ENCODE measurements at regions not wholly inside any gene's neighbourhood (a gene's known extent, or its start where the extent isn't known, plus 50 kb on each side); places are given as distances from the start of the nearest gene placed in this dataset.

DNA sequence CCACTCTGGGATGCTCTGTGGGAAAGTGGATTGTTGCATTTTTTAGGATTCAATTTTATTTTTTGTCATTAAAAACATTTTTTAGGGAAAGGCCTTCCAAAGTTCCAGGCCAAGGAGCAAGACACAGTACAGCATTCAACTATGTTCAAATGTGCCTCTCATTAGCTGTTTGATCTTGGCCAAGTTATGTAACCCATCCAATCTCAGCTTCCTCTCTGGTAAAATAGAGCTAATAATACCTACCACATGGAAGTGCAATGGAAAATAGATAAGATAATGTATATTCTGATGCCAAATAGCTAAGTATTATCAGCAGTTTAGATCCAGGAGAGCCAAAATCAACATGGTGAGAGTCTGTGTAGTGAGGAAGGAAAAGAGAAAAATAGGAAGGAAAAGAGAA, 220.3 kb upstream of the SESN3 start:
- H3K36me3 ChIP-seq (ENCODE audit: control insufficient read depth in 2 of 2, extremely low read depth in 1 of 2, insufficient read depth in 2 of 2, low read length in 2 of 2): no peaks in the 10 kb centered on the region
- H3K27me3 ChIP-seq (ENCODE audit: control insufficient read depth in 2 of 2, insufficient read depth in 2 of 2, low read length in 2 of 2): no peaks in the 10 kb centered on the region
- no peak overlapping the region for H2AFZ ChIP-seq (ENCODE audit: low read depth, low read length)
- no peak overlapping the region for H3K9ac ChIP-seq (replicated peaks; ENCODE audit: extremely low read depth, insufficient read depth, low read length)
- DNase-seq (ENCODE audit: low read depth, low spot score): no peak
- BruUV-seq (replicated peaks): no TSS peak
- peak overlapping the region; percentile 25 for H3K27ac ChIP-seq (ENCODE audit: insufficient read depth, low read depth, low read length)
- dilution Hi-C loops (cut with MboI; ENCODE audit: extremely low pct_ligation_motif_present, low sequenced_read_pairs): no loop called here
- no peak overlapping the region for H3K4me2 ChIP-seq (ENCODE audit: insufficient read depth, low read length)
- H3K9me3 ChIP-seq (replicated peaks; ENCODE audit: control insufficient read depth, insufficient read depth, low read length): no peaks in the 10 kb centered on the region
- no peak for FAIRE-seq
- intact Hi-C loops (cut with micrococcal nuclease): loop anchor here (5.0 kb wide), 1 partner anchor 209 kb away; no protein-coding TSS in a partner anchor
- no peaks in the 10 kb centered on the region for H3K9me1 ChIP-seq (replicated peaks; ENCODE audit: control insufficient read depth, extremely low read depth, insufficient read depth, low read length)
- H4K20me1 ChIP-seq (replicated peaks; ENCODE audit: control insufficient read depth, extremely low read depth, insufficient read depth, low read length): no peaks in the 10 kb centered on the region
- H3K4me1 ChIP-seq (ENCODE audit: control insufficient read depth, extremely low read depth, insufficient read depth, low read length): peaks cover 13% of the 10 kb centered on the region
- CTCF ChIA-PET: interaction anchor here (1.2 kb wide), 1 partner anchor 17 kb away, joined by 3 read pairs; no protein-coding TSS in a partner anchor
- TF ChIP-seq, protein P1, sequence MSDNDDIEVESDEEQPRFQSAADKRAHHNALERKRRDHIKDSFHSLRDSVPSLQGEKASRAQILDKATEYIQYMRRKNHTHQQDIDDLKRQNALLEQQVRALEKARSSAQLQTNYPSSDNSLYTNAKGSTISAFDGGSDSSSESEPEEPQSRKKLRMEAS (IDR thresholded peaks at IDR 0.05; ENCODE audit: insufficient read depth, insufficient read length): no peak
- TF ChIP-seq POLR2AphosphoS5 (IDR thresholded peaks at IDR 0.05; ENCODE audit: insufficient read depth, low read depth, low read length) (no peak), EZH2 (IDR thresholded peaks at IDR 0.05; ENCODE audit: borderline replicate concordance, low read depth, low read length, severe bottlenecking) (no peak), JUN (IDR thresholded peaks at IDR 0.05; ENCODE audit: borderline replicate concordance, insufficient read depth, insufficient read length, low read depth) (no peak), MYC (IDR thresholded peaks at IDR 0.05; ENCODE audit: low read depth, low read length) (no peak), FOS (IDR thresholded peaks at IDR 0.05; ENCODE audit: borderline replicate concordance, insufficient read depth, low read length) (no peak), POLR2A (IDR thresholded peaks at IDR 0.05; ENCODE audit: low read depth, low read length) (no peak), GATA2 (IDR thresholded peaks at IDR 0.05; ENCODE audit: insufficient read depth, insufficient read length, low read depth, low read length) (no peak)
- TF ChIP-seq, protein P2, sequence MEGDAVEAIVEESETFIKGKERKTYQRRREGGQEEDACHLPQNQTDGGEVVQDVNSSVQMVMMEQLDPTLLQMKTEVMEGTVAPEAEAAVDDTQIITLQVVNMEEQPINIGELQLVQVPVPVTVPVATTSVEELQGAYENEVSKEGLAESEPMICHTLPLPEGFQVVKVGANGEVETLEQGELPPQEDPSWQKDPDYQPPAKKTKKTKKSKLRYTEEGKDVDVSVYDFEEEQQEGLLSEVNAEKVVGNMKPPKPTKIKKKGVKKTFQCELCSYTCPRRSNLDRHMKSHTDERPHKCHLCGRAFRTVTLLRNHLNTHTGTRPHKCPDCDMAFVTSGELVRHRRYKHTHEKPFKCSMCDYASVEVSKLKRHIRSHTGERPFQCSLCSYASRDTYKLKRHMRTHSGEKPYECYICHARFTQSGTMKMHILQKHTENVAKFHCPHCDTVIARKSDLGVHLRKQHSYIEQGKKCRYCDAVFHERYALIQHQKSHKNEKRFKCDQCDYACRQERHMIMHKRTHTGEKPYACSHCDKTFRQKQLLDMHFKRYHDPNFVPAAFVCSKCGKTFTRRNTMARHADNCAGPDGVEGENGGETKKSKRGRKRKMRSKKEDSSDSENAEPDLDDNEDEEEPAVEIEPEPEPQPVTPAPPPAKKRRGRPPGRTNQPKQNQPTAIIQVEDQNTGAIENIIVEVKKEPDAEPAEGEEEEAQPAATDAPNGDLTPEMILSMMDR (IDR thresholded peaks at IDR 0.05; ENCODE audit: extremely low read depth in 1 of 2, insufficient read depth in 1 of 2, low read depth in 1 of 2, low read length in 2 of 2): no peak
- H3K4me3 ChIP-seq (replicated peaks in 1 of 3; ENCODE audit: insufficient read depth in 1 of 3, low read depth in 1 of 3, low read length in 3 of 3): no peak overlapping the region
- no peaks in the 10 kb centered on the region for H3K79me2 ChIP-seq (ENCODE audit: control insufficient read depth, insufficient read depth, low read length)
- POLR2A ChIA-PET: no interaction called here

All from endothelial cell of umbilical vein (primary cell).